ENCODE measurements at regions not wholly inside any gene's neighbourhood (a gene's known extent, or its start where the extent isn't known, plus 50 kb on each side); places are given as distances from the start of the nearest gene placed in this dataset.

GRCh38 chr2:180660881-180661685 is 319.3 kb upstream of the UBE2E3 start:
- no peak for DNase-seq (ENCODE audit: low read depth)

DNA sequence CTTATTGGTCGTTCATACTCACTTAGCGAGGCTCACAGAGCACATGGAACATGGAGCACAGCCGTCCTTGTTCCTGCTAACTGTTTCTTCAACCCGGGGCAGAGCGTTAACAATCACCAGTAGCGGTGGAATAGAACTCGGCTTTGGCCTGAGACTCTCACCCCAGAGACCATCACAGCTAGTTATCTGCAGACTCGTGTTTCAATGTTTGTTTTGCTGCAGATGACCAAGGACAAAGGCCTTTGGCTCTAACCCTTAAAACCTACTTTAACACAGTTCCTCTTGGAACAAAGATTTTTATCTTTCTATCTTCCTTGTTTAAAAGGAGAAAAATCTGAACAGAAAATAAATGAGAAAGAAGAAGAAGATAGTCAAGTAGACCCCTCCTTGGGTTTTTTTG is 320.2 kb upstream of the UBE2E3 start:
- DNase-seq (ENCODE audit: low read depth), result no peak

GRCh38 chr2:180657054-180657453 is 323.4 kb upstream of the UBE2E3 start:
- DNase-seq (ENCODE audit: low read depth), result no peak

- DNase-seq (ENCODE audit: low read depth), result no peak
Observed at GRCh38 chr2:180656455-180656847, 324.0 kb upstream of the UBE2E3 start.

DNA sequence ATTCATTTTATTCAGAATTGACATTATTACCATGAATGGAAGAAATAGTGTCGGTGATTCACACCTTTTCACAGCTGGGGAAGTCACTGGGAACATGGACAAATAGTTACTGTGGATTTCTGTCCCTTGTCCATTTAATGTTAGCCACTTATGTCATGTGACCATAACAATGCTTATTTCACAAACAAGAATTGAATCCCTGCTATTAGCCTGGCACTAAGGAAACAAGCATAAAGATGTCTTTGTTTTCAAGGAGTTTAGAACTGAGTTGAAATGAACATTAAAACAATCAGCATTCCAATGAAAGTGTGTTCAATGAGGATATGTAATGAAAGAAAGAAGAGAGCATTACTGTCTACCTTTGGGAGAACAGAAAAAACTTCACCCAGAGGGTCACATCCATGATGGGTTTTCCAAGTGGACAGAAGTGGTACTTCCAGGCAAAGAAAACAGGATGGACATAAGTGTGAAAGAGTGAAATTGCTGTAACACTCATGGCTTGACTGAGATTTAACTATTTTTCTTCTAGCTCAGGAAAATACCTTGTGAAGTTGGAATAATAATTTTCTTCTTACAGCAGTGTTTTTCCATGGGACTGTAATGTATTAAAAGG is 324.5 kb upstream of the UBE2E3 start:
- DNase-seq (ENCODE audit: low read depth), result no peak

- no peak for DNase-seq (ENCODE audit: low read depth)
Observed at GRCh38 chr2:180655393-180655792, 325.0 kb upstream of the UBE2E3 start.

DNA sequence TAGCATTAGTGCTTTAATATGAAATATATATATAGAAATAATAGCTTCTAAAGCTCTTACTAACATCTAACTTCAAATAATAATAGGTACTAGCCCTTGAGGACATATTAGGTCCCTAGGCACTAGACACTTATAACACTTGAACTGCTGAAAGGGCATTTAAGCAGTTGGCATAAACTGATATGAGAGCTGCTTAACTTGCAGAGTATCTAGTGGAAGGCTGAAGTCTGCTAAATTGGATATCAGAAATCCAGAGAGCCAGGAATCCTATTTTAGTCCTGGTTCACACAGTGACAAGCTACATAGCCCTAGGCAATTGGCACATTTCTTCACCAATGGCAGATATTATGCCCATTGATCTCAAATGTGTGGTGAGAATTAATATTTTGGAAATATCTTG is 326.9 kb upstream of the UBE2E3 start:
- no peak for DNase-seq (ENCODE audit: low read depth)

DNA sequence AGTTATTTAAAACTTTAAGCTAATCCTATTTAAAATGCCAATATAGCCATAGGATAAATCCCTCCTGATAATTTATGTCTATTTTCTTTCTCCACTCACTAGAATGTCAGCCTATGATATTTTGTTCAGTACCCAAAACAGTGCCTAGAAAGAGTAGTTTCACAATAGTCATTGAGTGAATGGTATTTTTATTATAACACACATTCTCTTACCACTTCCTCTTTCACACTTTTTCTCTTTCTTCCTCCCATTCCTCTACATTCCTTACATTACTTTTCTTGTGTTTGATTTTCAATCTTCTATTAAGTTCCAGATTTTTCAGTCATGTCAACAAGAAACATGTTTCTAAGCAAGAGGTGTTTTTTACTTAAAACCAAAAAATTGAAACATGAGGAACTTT is 327.6 kb upstream of the UBE2E3 start:
- no peak for DNase-seq (ENCODE audit: low read depth)

DNA sequence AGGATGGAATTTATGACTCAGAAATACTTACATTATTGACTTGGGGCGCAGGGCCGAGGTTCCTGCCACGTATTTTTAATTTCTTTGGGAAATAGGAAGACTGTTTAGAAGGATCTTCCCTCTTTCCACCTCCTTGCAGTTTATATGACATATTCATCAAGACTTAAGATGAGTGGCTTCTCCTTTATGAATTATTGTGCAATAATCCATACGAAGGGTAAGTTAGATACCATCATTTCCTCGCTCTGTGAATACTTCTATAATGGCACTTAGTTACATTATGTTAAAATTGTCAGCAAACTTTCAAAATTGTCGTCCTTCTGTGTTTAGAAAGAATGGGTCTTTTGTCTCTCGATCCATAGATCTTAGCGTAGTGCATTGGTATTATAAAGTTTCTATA is 328.8 kb upstream of the UBE2E3 start:
- no peak for DNase-seq (ENCODE audit: low read depth)

- no peak for DNase-seq (ENCODE audit: low read depth)
Observed at GRCh38 chr2:180647621-180648020, 332.8 kb upstream of the UBE2E3 start.

- DNase-seq (ENCODE audit: low read depth), result no peak
Observed at GRCh38 chr2:180647221-180647620, 333.2 kb upstream of the UBE2E3 start.

GRCh38 chr2:180646756-180647155 is 333.6 kb upstream of the UBE2E3 start:
- DNase-seq (ENCODE audit: low read depth), result no peak

GRCh38 chr2:180644709-180645108 is 335.7 kb upstream of the UBE2E3 start:
- DNase-seq (ENCODE audit: low read depth), result no peak

DNA sequence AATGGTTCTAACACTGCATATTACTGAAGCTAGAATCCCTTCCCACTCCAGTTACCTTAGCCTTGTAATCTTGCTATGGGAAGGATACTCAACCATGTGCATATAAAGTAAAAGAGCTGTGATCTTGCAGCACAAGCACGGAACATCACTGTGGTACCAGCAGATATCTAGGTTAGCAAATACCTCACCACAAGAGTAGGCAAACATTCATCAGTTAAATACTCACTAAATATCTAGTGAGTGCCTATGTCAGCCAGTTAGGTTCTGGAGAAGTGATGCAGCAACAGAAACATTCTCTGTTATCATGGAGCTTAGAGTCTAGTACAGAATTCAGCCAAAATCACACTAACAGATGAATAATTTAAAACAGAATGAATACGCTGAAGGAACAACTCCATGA is 349.6 kb upstream of the UBE2E3 start:
- DNase-seq (ENCODE audit: low read depth), result no peak

GRCh38 chr2:180625006-180625844 is 355.2 kb upstream of the UBE2E3 start:
- DNase-seq (ENCODE audit: low read depth), result no peak

- no peak for DNase-seq (ENCODE audit: low read depth)
Observed at GRCh38 chr2:180621941-180622918, 358.2 kb upstream of the UBE2E3 start.

DNA sequence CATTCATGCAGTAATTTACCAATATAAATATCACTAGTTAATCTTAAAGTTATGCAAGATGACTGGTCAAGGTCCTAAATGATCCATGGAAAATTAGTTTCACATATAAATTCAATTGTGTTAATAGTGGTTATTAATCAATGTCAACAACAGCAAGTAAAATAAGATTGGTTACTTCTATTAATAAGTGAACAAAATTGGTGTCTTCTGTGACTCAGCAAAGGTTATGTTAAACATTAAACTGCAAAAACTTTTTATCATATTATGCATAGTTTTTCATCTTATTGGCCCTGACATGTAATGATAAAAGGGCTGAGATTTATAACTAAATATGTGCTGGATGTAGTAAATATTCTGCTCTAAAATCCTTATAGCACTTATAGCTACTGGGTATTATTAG is 359.0 kb upstream of the UBE2E3 start:
- DNase-seq (ENCODE audit: low read depth), result no peak

- DNase-seq (ENCODE audit: low read depth), result no peak
Observed at GRCh38 chr2:180618570-180618969, 361.8 kb upstream of the UBE2E3 start.

DNA sequence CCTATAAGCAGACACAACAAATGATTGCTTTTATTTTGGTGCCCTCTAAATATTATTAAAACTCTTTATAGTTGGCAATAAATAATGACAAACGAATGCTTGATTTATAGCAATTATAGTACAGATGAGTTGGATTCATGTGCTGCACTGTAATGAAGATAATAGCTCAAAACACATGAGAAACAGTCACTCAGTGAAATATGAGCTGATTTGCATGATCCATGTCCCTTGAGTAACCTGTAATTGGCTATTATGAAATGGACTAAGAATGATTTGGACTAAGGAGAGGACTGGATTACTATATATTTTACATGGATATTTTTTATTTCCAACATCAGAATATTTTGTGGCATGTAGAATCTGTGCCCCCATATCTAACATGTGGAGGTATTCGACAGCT is 365.6 kb upstream of the UBE2E3 start:
- DNase-seq (ENCODE audit: low read depth), result no peak

DNA sequence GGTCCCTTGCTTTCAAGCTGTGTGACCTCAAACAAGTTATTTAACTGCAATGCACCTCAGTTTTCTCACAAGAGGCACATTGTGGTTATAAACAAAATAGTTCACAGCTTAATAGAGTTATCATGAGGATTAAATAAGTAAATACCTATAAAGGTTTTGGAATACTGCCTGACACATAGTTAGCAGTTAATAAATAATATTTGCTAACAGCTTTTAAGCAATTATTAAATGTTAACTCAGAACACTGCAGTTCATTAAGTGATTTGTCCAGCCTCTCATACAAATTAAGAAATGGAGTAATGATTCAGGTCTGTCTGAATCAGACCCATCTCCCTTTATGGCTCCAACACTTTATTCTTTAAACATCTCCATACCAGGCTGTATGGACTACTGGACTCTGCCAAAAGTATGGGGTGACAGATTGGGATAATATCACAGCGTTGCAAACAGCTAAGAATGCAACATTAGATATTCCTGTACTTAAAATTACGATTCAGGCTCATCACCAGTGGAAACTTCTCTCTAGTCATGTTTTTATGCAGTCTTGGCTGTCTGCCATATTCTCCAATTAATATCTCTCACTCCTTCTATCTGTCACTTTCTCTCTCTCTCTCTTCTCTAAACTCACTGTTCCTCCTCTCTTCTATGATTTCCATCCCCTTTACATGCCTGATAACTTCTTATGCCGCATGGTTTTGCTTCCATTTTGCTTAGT is 370.6 kb upstream of the UBE2E3 start:
- DNase-seq (ENCODE audit: low read depth), result no peak

DNA sequence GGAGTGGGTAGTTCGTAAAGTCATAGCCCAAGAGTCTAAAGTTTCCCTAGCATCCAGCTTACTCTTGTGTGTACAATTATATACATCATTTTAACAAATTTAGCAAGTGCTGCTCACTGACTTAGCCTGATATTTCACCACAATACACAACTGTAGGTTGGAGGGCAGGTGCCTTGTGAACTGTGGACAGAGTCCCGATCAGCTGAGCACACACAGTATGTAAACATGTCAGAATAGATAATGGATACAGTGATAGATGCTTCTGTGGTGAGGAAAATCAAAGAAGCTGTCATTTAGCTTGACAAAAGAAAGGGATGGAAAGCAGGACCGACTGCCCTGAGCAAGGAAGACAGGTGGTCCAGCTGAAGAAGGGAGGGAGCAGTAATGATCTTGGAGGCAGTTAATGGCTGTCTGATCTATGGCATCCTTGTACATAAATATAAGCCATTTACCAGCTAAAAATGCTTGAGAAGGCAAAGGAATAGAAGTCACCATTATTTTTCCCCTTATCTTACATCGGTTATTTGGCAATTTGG is 372.8 kb upstream of the UBE2E3 start:
- DNase-seq (ENCODE audit: low read depth), result no peak

Measured in CMK (cell line).